Inflammatory macrophage treated with lipopolysaccharide for 4 hours (primary cell): ENCODE measurements at regions not wholly inside any gene's neighbourhood (a gene's known extent, or its start where the extent isn't known, plus 50 kb on each side); places are given as distances from the start of the nearest gene placed in this dataset.
"Not testable (repeated sequence)": the region's sequence is repeated elsewhere in the genome, so short reads cannot be mapped to it uniquely, and the experiment has no call there.

Experiments used
- DNase-seq: peaks from one replicate; pipeline ENCODE4 v3.0.0-alpha.2; 2020

- DNase-seq: no peak
These were observed 665.6 kb upstream of the CPEB2 start for GRCh38 chr4:14336656-14337055.

- no peak for DNase-seq
These were observed 664.2 kb upstream of the CPEB2 start for GRCh38 chr4:14337892-14338584.

- no peak for DNase-seq
These were observed 663.6 kb upstream of the CPEB2 start for GRCh38 chr4:14338585-14339265.

- no peak for DNase-seq
These were observed 662.6 kb upstream of the CPEB2 start for GRCh38 chr4:14339715-14340114.

DNA sequence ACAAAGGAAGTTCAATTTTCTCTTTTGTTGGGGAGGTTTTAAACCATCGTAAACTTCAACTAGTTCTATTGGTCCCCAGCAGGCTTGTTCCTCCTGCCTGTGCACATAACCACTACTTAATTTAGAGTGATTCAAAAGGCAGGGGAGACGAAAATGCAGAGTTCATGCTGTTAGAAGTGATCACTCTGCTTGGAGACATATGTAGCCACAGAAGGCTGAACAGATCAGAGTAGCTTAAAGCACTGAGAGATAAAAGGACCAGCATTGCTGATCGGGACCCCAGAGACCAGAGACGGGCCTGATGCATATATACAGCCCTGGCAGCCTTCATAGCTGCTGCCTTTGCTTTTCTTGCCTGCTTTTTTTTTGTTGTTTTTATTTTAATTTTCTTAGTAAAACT, 662.0 kb upstream of the CPEB2 start:
- DNase-seq: no peak

- DNase-seq: no peak
These were observed 658.3 kb upstream of the CPEB2 start for GRCh38 chr4:14343961-14344360.

GRCh38 chr4:14345356-14345775, 656.9 kb upstream of the CPEB2 start:
- peak; percentile 60 for DNase-seq

DNA sequence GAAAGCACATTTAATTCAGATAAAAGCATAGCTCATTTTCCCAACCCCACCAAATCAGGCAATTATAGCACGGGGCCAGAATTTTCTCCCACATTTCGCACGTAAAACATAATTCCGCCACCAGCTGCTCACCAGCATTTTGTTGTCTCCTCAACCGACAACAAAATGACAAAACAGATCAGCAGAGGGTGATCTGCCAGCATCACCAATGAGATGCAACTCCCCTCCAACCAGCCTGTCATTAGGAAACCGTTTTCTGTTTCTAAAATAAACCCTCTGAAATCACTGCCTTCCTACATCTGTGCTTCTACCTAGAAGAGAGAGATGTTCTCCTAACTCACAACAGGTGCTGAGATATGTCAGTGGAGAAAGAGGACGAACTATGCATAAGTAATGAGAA, 654.8 kb upstream of the CPEB2 start:
- no peak for DNase-seq

DNA sequence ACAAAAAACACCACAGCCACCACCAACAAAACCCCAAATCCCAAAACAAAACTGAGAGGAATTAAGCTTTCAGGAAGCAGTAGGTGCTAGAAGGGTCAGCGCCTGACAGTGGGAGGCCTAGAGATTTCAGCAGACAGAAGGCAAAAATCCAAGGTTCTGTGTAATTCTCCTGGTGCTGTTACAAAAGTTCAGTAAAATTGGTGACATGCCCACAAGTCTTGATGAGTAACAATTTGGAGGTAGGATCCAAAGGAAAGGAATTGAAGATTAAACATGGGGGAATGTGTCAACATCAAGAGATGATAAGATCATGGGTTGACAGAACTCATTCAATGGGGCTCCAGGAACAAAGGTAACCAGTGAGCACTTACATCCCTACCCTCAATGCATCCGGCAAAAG, 653.8 kb upstream of the CPEB2 start:
- DNase-seq: no peak

GRCh38 chr4:14358544-14359160, 643.6 kb upstream of the CPEB2 start:
- DNase-seq: not testable (repeated sequence)

GRCh38 chr4:14359991-14360390, 642.3 kb upstream of the CPEB2 start:
- DNase-seq: no peak

DNA sequence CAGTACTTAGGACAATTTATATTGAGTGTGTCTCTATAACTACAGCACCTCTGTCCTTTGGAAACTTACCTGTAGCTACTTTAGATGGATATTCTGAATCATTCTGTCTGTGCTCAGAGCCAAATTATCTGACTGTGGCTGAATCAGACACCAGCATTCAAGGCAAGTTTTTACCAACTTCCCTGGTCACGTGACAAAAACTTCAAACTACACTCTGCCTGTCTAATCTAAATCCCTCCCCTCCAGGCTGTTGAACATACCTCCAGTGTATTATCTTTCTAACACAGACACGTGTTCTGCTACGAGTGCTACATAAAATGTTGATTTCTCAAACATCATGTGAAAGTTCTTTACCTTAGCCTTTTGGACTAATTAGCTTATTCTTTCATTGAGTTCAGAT, 641.2 kb upstream of the CPEB2 start:
- no peak for DNase-seq

GRCh38 chr4:14362385-14362784, 639.9 kb upstream of the CPEB2 start:
- DNase-seq: no peak

DNA sequence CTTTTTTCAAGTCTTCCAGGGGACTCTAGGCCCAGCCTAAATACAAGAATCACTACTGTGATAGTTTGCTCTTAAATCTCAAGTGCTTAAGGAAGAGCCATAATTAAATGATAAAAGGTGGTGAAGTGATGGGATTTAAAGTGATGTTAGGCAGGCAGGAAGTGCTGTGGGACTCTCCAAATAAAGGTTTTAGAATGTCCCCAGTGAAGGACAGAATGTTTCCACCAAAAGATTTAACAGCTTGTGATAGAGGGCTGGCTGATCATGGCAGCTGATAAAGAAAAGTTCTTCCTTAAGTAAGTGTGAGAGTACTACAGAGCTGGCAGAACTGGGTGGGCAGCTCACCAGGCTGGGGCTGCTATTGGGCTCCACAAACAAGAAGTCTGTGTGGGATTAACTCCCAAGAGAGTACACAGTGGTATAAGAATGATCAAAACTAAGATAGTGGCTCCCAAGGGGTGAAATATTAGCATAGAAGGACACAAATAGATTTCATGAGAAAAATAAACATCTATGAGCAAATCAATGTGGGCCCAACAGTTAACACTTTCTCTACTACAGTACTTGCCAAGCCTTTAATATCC, 637.2 kb upstream of the CPEB2 start:
- DNase-seq: no peak

- no peak for DNase-seq
These were observed 633.9 kb upstream of the CPEB2 start for GRCh38 chr4:14368391-14368790.

DNA sequence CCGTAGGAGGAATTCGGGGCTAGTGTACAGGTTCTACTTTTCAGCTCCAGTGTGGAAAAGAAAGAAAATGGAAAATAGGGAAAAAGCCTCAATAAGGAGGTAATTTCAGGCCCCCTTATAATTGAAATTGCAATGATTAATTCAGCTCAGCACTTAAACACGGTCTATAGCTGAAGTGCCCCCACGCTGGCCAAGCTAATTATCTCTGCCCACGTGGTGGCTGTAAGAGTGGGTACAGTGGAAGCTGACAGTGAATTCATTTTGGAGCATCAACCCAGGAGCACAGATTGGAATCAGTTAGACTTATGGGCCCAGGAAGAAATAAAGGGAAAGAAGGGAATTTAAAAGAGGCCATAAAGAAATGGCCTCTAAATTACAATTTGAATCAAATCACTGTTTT, 631.1 kb upstream of the CPEB2 start:
- no peak for DNase-seq

- DNase-seq: no peak
These were observed 626.5 kb upstream of the CPEB2 start for GRCh38 chr4:14375816-14376215.

DNA sequence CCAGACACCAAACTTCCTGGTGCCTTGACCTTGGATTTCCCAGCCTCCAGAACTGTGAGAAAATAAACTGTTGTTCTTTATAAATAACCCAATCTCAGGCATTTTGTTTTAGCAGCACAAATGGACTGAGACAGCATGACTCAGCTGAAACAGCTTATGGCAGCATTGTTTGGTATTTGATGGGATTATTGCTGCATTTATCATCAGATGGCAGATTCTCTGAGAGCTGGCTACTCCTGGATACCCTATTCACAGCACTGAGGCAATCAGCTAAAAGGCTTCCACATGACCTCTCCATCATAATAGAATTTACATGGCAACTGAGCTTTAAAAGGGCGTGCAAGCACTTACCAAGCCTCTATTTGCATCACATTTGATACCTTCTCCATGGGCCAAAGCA, 623.1 kb upstream of the CPEB2 start:
- no peak for DNase-seq

GRCh38 chr4:14383652-14384051, 618.6 kb upstream of the CPEB2 start:
- DNase-seq: no peak

DNA sequence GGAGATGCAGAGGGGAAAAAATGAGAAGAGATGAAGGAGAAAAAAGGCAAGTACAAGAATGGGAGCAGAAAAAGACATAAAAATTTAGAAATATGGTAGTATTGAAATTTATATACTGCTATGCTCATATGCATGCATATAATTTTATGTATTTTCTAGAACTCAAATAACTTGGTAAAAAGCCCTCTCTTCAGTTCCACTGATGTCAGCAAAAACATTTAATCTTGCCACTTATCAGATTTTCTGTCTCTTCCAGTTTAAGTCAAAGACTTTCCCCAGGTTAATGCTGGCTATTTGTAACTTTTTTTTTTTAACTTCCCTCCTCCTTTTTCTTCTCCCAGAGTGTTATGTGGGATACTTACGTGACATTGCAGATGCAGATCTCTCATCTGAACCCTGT, 617.5 kb upstream of the CPEB2 start:
- no peak for DNase-seq

GRCh38 chr4:14386196-14386595, 616.1 kb upstream of the CPEB2 start:
- DNase-seq: no peak

- no peak for DNase-seq
These were observed 614.6 kb upstream of the CPEB2 start for GRCh38 chr4:14387647-14388046.

DNA sequence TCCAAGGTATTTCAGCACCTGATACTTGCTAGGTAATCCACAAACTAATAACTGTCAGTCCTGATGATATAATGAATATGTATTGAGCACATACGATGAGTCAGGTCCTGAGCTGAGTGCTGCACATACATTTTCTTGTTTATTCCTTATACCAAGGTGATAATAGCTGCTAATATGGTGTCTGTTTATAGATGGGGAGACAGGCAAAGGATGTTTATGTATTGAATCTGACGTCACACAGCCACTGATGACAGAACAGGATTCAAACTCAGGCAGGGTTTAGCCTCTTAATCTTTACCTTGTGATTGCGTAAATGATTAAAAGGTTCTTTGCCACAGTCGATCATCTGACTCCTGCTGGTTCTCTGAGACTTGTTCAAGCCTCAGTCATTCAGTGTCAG, 609.9 kb upstream of the CPEB2 start:
- DNase-seq: no peak

GRCh38 chr4:14396183-14396582, 606.1 kb upstream of the CPEB2 start:
- DNase-seq: no peak
